IMR-90 (cell line): ENCODE measurements at regions not wholly inside any gene's neighbourhood (a gene's known extent, or its start where the extent isn't known, plus 50 kb on each side); places are given as distances from the start of the nearest gene placed in this dataset.

Experiments used
- CEBPB ChIP-seq: IDR thresholded peaks from 2 replicates; pipeline ENCODE4 v1.6.1; 2012; ENCODE audit warnings: low read depth, low read length, improper control_type of control experiment
- CHD1 ChIP-seq: IDR thresholded peaks from 2 replicates; pipeline ENCODE4 v1.6.1; 2012; ENCODE audit warnings: low read depth, low read length, improper control_type of control experiment
- MAZ ChIP-seq: IDR thresholded peaks from 2 replicates; pipeline ENCODE4 v1.6.1; 2012; ENCODE audit warnings: low read depth, mild to moderate bottlenecking, low read length, improper control_type of control experiment, moderate library complexity, borderline replicate concordance
- POLR2A ChIP-seq: IDR thresholded peaks from 2 replicates; pipeline ENCODE4 v1.6.1; 2012; ENCODE audit warnings: mild to moderate bottlenecking, low read depth, low read length
- TF ChIP-seq, protein P1 (sequence below): conservative IDR thresholded peaks from 2 replicates; pipeline ENCODE4 v1.5.1; 2012; ENCODE audit warnings: mild to moderate bottlenecking, low read depth, low read length, improper control_type of control experiment
- TF ChIP-seq, protein P2 (sequence below): fragments of 150-350 bp; IDR thresholded peaks from 2 replicates; pipeline ENCODE4 v1.6.1; 2016; ENCODE audit warnings: low read depth, mild to moderate bottlenecking, low read length, moderate library complexity, borderline replicate concordance

DNA sequence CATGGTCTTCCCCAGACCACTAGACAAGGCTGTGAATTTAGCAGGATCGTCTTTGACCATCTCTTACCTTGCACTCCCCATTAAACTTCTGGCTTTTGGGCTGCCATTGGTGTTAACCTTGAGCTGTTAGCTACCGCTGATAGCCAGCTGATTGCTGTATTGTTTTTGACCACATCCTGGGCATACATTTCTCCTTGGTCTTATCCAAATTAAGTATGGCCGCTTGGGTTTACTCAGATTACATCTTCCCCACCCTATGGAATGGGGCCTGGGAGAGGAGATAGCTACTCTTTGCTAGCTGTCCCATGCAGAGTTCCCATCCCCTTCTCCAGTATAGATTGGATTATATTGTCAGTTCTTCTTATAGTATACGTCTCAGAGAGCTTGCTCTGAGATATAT, 270.4 kb upstream of the ELAC2 start:
- TF ChIP-seq MAZ = no peak
- TF ChIP-seq, protein P1, sequence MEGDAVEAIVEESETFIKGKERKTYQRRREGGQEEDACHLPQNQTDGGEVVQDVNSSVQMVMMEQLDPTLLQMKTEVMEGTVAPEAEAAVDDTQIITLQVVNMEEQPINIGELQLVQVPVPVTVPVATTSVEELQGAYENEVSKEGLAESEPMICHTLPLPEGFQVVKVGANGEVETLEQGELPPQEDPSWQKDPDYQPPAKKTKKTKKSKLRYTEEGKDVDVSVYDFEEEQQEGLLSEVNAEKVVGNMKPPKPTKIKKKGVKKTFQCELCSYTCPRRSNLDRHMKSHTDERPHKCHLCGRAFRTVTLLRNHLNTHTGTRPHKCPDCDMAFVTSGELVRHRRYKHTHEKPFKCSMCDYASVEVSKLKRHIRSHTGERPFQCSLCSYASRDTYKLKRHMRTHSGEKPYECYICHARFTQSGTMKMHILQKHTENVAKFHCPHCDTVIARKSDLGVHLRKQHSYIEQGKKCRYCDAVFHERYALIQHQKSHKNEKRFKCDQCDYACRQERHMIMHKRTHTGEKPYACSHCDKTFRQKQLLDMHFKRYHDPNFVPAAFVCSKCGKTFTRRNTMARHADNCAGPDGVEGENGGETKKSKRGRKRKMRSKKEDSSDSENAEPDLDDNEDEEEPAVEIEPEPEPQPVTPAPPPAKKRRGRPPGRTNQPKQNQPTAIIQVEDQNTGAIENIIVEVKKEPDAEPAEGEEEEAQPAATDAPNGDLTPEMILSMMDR = no peak
- no peak for TF ChIP-seq POLR2A
- no peak for TF ChIP-seq CHD1
- no peak for TF ChIP-seq CEBPB
- TF ChIP-seq, protein P2, sequence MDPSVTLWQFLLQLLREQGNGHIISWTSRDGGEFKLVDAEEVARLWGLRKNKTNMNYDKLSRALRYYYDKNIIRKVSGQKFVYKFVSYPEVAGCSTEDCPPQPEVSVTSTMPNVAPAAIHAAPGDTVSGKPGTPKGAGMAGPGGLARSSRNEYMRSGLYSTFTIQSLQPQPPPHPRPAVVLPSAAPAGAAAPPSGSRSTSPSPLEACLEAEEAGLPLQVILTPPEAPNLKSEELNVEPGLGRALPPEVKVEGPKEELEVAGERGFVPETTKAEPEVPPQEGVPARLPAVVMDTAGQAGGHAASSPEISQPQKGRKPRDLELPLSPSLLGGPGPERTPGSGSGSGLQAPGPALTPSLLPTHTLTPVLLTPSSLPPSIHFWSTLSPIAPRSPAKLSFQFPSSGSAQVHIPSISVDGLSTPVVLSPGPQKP = no peak
